Stromal cell of bone marrow (primary cell): ENCODE measurements at regions not wholly inside any gene's neighbourhood (a gene's known extent, or its start where the extent isn't known, plus 50 kb on each side); places are given as distances from the start of the nearest gene placed in this dataset.
A peak's percentile ranks its signal among the peaks of the same experiment; 100 is the strongest.
"Not testable (repeated sequence)": the region's sequence is repeated elsewhere in the genome, so short reads cannot be mapped to it uniquely, and the experiment has no call there.

ENCODE experiments used
- DNase-seq: peaks from one replicate; pipeline ENCODE4 v3.0.0-alpha.2; 2012; ENCODE audit warnings: low read depth

DNA sequence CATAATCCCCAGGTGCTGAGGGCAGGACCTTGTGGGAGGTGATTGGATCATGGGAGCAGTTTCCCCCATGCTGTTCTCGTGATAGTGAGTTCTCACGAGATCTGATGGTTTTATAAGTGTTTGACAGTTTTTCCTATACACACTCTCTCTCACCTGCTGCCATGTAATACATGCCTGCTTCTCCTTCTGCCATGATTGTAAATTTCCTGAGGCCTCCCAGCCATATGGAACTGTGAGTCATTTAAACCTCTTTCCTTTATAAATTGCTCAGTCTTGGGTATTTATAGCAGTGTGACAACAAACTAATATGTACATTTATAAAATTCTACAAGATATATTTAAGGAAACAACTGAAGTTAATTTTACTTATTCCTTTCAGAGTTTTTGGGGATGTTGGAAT lies 170.8 kb upstream of the BET1 start:
- DNase-seq, result no peak

DNA sequence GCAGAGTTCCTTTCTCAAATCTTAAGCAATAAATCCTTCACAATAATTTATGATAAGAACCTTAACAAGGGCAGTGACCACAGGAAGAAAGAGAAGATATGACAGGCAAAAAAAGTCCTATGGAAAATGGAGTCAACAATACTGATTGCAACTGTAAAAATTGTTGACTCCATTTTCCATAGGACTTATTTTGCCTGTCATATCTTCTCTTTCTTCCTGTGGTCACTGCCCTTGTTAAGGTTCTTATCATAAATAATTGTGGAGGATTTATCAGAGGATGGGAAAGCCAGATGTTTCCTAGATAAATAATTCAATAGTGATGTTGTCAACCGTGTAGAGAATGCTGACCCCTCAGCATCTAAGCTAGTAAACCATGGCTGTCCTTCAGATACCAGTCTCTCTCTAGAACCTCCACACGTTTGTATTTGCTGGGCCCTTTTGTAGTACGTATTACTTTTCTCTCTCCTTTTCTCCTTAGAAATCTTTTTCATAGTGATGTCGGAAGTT lies 172.6 kb upstream of the BET1 start:
- DNase-seq, result no peak

DNA sequence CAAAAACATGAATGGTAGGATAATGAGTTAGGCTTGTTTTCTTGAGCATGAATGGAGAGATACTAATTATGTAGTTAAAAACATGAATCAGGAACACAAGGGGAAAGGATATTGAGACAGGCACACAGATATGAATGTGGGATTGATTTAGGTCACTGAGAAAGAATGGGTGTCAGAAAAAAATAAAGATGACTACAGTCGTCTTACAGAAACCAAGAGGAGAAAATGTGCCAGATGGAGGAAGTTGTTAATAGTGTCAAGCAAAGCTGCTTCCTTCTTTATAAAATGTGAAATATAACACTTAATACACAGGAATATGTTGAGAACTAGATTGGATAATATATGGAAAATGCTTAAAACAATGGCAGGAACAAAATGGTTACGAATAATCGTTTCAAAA lies 173.3 kb upstream of the BET1 start:
- no peak for DNase-seq

DNA sequence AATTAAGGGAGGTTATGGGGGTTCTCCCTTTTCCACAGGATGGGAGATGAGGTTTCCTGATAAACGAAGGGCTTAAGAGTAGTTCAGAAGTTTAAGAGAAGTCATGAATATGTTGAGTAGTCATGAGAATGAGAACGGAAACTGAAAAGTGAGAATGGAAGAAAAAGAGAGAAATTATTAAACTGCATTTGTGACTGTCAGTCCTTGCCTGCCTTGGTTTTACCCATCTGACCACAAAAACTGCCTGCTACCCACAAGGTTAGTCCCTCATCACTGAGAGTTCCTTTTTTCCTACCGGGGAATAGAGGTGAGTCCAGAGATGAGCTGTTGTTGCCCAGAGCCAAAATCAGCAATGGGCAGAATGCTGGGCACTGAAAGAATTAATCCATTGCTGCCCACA lies 174.1 kb upstream of the BET1 start:
- no peak for DNase-seq

DNA sequence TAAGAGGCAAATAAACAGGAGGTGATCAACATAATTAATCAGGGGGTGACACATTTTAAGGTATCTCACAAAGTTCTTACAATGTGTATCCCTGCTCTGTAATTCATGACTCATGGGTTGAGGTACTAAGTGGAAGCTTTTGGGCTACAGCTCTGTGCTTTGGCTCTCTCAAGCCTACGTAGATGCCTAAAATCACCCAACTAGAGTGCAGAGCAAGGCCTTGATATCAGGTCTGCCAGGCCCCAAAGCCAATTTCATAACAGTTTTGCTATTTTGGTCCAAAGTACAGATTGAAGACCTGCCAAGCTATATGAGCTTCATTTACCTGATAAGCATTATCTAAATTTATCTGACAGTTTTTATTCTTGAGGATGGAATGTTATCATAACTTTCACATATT lies 175.3 kb upstream of the BET1 start:
- no peak for DNase-seq

DNA sequence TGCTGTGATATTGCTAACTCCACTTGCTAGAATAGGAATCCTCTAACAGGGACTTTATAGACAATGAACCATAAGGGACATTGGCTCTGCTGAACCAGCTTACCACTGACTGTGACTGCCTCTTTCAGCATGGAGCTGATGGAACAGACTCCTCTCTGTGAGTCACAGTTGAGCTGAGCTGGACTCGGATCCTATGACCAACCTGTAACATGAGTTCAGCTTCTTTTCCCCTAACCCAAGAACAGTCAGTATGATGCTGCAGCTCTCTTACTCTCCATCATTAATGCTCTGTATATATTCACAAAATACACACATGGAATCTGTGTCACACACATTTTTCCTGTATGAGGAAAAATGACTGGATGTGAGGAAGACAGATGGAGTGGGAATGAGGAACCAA lies 177.9 kb upstream of the BET1 start:
- peak; percentile 83 for DNase-seq

DNA sequence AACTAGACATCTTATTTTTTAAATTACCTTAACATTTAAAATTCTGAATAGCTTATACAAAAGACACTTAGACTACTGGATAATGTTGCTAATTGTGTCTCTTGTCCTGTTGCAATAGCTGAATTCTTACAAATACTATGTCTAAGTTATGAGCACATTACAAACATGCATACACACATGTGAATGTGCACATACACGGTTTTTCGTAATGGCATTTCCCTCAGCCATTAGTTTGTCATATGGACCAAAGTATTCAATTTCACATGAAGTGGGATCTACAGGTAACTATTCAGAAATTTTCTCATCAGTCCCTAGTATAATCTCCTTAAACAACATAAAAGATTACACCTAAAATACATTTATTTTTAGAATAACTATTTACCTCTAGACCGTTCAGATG lies 178.6 kb upstream of the BET1 start:
- no peak for DNase-seq

DNA sequence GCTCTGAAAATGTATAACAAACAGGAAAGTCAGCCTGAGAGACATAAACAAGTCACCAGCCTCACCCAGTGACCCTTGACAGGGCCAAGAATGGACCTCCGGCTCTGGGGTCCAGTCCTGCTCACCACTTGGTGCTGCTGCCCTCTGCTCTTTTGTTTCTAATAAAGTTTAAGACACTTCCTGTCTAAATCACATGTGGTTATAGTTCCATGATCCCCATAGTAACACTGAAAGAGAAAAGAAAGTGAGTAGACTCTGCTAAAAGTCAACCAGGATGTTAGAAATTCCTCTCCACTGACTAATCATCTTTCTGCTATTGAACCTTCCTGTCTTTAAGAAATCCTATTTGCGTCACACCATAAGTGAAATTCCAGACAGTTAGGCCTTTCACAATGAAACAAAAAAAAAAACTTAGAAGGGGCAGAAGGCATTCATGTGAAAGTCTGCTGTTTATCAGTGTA lies 179.2 kb upstream of the BET1 start:
- peak; percentile 98 for DNase-seq

DNA sequence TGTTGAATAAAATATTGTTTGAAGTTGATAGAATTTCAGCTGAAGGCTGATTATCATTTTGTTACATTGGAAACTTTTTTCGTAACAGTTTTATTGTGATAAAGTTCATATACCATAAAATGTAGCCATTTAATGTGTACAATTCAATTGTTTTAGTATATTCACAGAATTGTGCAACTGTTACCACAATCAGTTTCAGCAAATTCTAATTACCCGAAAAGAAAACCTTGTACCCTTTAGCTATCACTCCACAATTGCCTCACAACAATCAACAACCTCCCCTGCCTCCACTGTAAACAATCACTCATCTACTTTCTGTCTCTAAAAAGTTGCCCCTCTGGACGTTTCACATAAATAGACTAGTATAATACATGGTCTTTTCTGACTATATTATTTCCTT lies 179.7 kb upstream of the BET1 start:
- DNase-seq, result no peak

DNA sequence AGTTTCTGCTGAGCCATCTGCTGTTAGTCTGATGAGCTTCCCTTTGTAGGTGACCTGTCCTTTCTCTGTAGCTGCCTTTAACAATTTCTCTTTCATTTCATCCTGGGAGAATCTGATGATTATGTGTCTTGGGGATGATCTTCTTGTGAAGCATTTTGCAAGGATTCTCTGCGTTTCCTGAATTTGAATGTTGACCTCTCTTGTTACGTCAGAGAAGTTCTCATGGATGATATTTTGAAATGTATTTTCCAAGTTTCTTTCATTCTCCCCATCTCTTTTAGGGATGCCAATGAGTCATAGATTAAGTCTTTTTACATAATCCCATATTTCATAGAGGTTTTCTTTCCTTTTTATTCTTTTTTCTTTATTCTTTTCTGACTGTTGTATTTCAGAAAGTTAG lies 184.2 kb upstream of the BET1 start:
- peak; percentile 6 for DNase-seq

DNA sequence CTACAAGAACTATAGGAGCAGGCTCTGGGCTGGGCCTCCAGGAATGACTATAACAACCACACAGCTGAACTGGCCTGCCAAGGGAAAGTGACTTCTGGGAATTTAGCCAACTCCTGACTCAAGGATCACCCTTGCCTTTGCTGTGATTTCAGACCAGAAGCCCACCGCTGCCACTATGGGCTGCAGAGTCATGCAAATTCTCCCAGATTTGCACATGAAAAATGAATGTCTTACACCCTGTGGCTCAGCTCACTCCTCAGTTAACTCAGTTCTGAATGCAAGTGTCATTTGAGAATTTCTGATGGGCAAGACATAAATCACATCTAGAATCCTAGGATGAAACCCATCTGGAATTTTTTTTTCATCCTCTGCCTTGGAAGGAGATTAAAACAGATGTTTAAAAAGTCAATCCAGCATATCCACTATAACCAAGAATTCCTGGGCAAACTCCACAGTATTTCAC lies 186.5 kb upstream of the BET1 start:
- DNase-seq, result peak; percentile 91

DNA sequence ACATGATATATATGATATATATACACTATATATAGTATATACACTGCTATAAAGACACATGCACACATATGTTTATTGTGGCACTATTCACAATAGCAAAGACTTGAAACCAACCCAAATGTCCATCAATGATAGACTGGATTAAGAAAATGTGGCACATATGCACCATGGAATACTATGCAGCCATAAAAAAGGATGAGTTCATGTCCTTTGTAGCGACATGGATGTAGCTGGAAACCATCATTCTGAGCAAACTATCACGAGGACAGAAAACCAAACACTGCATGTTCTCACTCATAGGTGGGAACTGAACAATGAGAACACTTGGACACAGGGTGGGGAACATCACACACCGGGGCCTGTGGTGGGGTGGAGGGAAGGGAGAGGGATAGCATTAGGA lies 190.3 kb upstream of the BET1 start:
- not testable (repeated sequence) for DNase-seq

DNA sequence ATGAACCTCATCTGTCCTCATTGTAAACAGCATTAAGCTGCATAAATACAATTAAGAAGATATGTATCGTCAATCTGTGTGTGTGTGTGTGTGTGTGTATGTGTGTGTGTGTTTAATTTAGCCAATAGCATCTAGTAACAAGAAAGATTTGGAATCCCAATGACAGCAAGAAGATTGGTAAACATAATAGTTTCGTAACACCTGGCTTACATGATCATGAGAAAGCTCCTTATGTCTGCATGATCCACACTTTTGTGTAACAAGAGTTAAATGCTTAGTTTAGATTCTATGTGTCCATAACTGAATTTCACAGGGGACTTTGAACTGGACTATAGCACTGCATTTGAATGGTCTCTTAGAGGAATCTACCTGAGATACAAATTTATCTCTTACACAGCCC lies 191.0 kb upstream of the BET1 start:
- DNase-seq, result no peak

DNA sequence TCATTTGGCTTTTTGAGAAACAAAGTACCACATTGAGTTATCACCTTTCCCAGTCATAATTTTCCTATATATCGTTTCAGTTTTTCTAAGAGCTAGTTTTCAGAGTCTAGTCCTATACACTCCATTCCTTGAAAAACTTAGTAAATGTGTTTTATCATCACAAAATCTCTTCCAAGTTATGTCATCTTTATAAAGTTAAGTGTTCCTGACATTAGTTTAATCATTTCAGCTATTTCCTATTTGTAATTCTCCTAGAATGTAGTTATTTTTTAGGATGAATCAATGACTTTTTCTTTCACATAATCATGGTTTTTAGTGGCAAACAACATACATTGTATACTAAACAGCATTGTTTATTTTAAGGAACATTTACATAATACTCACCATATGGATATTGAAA lies 191.7 kb upstream of the BET1 start:
- DNase-seq, result no peak

DNA sequence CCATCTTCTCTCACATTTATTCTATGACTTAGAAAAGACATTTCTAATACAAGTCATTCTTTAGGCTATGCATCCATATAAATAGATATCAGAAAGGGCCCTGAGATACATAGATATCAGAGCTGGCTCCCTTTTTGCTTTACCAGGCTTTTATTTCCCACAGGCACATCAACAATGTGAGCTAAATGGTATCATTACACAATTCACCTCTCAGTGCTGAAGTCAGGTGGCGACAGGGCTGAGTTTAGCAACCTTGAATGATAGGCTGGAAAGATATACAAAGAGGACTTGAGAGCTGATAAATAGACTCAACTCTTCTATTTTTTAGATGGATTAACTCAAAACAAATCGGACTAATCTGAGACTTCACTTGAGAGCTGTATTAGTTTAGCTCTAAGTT lies 189.2 kb upstream of the COL1A2 start:
- DNase-seq, result no peak

DNA sequence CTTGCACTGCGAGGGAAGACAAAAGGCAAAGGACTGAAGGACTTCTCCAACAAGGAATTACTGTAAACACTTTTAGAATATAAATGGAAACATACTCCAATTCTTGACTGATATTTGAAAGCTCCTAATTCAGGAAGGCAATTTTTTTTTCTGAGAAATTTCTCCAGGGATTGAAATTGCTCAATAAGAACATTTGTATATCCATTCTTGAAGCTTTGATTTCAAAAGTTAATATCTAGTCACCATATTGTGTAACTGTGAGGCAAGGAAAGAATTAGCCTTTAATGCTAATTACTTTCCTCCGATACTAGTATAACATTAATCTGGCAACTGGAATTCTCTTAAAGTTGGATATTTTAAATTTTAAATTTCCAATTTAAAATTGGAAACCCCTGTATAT lies 188.4 kb upstream of the COL1A2 start:
- DNase-seq, result no peak

DNA sequence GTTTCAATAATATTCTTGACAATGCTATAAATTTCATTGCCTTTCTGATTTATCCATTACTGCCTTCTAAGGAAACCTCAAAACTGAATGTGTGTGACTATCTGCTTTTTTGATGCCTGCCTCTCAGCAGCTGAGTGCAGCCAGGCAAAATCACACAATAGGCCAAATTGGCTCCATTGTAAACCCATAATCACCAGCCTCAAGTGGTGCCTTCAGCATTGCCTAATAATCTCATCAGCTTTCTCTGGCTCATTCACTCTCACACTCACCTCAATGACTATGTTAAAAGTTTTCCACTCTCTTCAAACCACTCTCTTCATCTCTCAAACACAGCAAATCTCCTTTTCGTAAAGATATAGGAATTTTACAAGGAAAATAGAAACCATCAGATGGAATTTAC lies 182.5 kb upstream of the COL1A2 start:
- DNase-seq, result no peak

DNA sequence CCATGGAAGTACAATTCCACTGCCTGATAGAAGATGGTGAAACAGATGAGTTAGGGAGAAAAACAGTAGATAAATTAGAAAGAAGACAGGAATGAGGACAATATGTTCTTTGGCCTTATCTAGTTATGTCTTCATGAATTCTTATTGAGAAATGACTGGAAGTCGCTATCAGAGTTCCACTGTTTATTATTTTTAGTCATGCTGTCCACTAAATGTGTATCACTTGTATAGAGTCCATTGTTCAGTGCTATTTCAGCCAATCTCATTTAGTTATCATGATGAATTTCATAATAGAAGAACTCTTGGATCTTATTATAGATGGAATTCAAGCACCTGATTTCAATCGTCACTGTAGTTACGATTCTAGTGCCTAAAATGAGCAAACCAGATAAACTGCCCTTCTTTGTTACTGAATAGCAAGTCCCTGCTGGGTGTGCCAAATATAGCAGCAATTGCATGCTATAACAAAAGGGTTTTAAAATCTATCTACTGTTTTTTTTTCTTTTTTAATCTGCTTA lies 177.7 kb upstream of the COL1A2 start:
- no peak for DNase-seq

DNA sequence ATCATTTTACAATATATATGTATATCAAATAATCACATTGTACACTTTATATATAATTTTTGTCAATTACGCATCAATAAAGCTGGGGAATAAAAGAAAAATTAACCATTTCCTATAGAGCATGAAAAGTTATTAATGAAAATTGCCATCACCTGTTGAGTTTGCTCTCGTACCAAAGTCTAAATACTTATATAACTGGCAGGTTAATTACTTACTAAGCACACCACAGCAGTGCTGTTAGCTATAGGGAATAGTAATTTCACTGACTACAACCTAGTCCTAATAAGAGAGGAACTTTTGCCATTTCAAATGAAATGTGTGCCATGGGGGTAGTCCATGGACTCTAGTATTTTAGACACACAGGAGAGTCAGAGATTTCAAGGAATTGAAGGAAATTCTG lies 176.9 kb upstream of the COL1A2 start:
- DNase-seq, result no peak

DNA sequence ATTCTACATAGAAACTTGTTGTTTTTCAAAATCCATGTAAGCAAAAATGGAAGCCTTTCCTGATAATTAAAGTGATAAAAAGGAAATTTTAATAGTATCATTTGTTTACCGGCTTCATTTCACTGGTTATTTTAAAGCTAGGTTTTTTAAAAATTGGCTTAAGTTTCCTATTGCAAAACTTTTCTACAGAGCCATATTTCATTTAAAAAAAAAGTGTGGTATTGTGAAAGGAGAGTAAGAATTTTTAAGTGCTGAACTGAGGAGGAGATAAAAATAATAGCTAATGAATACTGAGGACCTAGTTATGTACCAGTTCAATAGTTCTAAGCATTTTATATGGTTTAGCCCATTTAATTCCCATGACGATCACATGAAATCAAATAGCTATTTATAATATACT lies 172.2 kb upstream of the COL1A2 start:
- DNase-seq, result no peak

DNA sequence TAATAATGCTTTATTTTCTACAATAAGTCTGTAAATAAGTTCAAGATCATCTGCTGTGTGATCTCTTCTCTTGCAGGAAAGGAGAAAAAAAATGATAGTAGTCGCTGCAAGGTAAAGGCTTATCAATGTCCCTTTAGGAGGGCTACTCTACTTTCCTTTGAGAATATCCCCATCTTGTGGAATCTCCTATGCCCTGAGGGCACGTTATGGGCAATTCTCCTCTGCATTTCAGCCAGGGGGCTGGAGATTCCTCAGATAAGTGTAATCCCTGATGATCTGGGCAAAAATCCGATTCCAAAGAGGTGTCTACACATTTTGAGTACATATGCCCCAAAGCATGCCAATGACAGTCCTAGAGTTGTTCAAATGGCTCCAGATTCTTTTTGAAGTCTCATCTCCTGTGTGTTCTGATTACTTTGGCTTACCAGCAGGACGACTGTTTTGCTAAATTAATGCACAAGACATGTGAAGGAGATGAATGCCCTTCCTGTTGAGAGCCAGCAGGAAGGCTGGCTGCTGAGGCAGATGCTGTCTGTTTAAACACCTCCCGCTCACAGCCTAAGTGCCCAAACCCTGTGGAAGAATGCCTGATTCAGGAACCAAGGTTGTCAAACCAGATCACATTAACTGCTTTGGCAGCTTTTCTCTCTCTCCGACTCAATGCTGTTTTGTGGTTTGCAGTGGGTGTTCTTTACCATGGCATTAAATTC lies 171.2 kb upstream of the COL1A2 start:
- peak; percentile 31 for DNase-seq

DNA sequence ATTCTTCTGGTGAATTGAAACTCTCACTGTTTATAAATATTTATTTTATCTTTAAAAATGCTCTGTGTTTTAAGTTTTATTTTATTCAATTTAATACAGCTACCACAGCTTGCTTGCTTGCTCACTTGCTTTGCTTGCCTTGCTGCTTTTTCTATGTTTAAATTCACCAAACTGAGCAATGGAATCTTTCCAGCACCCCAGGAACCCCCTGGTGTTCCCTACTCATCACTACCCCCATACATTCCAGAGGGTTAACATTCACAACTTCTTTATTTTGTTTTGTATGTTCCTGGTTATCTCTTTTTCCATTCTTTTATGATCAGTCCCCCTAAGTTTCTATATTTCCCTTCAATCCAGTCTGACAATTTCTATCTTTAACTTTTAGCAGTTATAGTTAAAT lies 166.5 kb upstream of the COL1A2 start:
- no peak for DNase-seq

DNA sequence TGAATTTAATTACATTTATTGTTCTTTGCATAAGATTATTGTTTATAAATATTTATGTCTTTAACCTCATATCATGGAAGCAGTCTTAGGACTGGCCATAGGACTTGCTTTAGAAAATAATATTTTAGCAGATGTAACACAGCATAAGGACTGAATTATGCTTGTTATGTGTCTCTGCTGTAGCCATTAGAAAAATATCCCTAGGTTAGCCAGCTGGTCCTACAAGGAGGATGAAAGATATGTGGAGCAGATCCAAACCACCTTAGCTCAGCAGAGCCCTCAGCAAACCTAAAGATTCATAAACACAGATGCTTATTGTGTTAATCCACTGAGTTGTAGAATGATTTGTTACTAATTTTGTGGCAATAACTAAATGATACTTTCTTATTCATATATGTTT lies 166.0 kb upstream of the COL1A2 start:
- DNase-seq, result no peak

DNA sequence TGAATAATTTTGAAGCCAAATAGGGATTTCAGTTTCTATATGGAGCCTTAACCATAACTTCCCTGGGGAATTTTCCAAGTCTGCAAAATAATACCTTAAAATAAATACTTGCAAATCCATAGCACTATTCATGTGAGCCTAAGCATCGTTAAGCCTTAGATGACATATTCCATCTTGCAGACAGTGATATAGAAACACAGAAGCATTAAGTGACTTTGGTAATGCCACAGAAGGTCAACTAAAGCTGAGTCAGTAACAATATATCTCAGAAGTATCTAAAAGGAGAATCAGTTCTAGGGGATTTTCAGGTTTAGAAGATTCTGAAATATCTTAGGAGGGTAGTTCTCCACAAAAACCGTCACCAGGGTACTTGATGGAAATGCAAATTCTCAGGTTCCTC lies 163.4 kb upstream of the COL1A2 start:
- DNase-seq, result no peak
